SK-N-SH (cell line): ENCODE measurements at regions not wholly inside any gene's neighbourhood (a gene's known extent, or its start where the extent isn't known, plus 50 kb on each side); places are given as distances from the start of the nearest gene placed in this dataset.

Source experiments
- CTCF ChIA-PET: fragments of 300-600, 350-600 bp; formaldehyde crosslinking; extraction: SDS; loops from one replicate; lab custom pipeline; 2021; lab: Yijun Ruan, JAX
- POLR2A ChIA-PET: fragments of 350-600 bp; sonication (Branson Sonifier 250); formaldehyde crosslinking; extraction: SDS; loops from one replicate; lab custom pipeline; 2020; ENCODE audit warnings: antibody characterized with exemption, inconsistent platforms; lab: Yijun Ruan, JAX
- DNase-seq: peaks from one replicate; pipeline ENCODE4 v3.0.0; 2012
- H2AFZ ChIP-seq: fragments of 200-600 bp; sonication (generic); 2 replicates; pipeline ENCODE4 v1.8.1; 2016; ENCODE audit warnings: antibody characterized with exemption, mild to moderate bottlenecking, low read depth
- H3F3A ChIP-seq: fragments of 200-600 bp; sonication (generic); replicated peaks from 2 replicates; pipeline ENCODE3; 2016; ENCODE audit warnings: antibody characterized with exemption, mild to moderate bottlenecking; ENCODE audit not compliant: insufficient read depth
- H3K27ac ChIP-seq, 2 experiments: fragments of 200-500 bp in 1 of 2; fragments of 200-600 bp in 1 of 2; sonication (Bioruptor generic) in 1 of 2; sonication (generic), shearing (Covaris generic) in 1 of 2; 2 replicates each; pipeline versions ENCODE4 v1.5.1 to v1.6.1; 2014 to 2016; ENCODE audit warnings: low read depth in 2 of 2, inconsistent platforms in 1 of 2, low read length in 1 of 2, mild to moderate bottlenecking in 1 of 2, mixed read lengths in 1 of 2
- H3K27me3 ChIP-seq: fragments of 200-600 bp; sonication (generic), shearing (Covaris generic); 2 replicates; pipeline ENCODE4 v1.6.1; 2016; ENCODE audit warnings: mixed run types; ENCODE audit not compliant: insufficient read depth
- H3K36me3 ChIP-seq, 2 experiments: fragments of 200-500 bp in 1 of 2; fragments of 200-600 bp in 1 of 2; sonication (Bioruptor generic) in 1 of 2; sonication (generic) in 1 of 2; replicated peaks in 1 of 2; 2 replicates each; pipeline versions ENCODE3 to v1.5.1; 2014 to 2016; ENCODE audit warnings: low read length in 1 of 2, mild to moderate bottlenecking in 1 of 2; ENCODE audit not compliant: insufficient read depth in 2 of 2, control insufficient read depth in 1 of 2
- H3K4me1 ChIP-seq, 2 experiments: fragments of 200-500 bp in 1 of 2; fragments of 200-600 bp in 1 of 2; sonication (Bioruptor generic) in 1 of 2; sonication (generic), shearing (Covaris generic) in 1 of 2; 2 replicates each; pipeline versions ENCODE4 v1.5.1 to v1.6.1; 2014 to 2016; ENCODE audit warnings: low read depth in 1 of 2, low read length in 1 of 2, mixed run types in 1 of 2; ENCODE audit not compliant: insufficient read depth in 2 of 2, control insufficient read depth in 1 of 2
- H3K4me2 ChIP-seq: fragments of 200-600 bp; sonication (generic), shearing (Covaris generic); 2 replicates; pipeline ENCODE4 v1.6.1; 2017; ENCODE audit warnings: mixed run types
- H3K4me3 ChIP-seq, 2 experiments: fragments of 200-500 bp in 1 of 2; fragments of 200-600 bp in 1 of 2; sonication (Bioruptor generic) in 1 of 2; sonication (generic), shearing (Covaris generic) in 1 of 2; 2 replicates each; pipeline versions ENCODE4 v1.5.1 to v1.8.1; 2014 to 2016; ENCODE audit warnings: low read depth in 2 of 2, inconsistent platforms in 1 of 2, low read length in 1 of 2, mild to moderate bottlenecking in 1 of 2, mixed read lengths in 1 of 2, moderate library complexity in 1 of 2
- H3K79me2 ChIP-seq: fragments of 200-600 bp; sonication (generic); 2 replicates; pipeline ENCODE4 v1.8.1; 2017; ENCODE audit warnings: mild to moderate bottlenecking; ENCODE audit not compliant: insufficient read depth
- H3K9ac ChIP-seq: fragments of 200-600 bp; sonication (generic); 2 replicates; pipeline ENCODE4 v1.6.1; 2017; ENCODE audit warnings: mixed run types
- H3K9me2 ChIP-seq: fragments of 200-600 bp; sonication (generic); 2 replicates; pipeline ENCODE4 v1.6.1; 2017; ENCODE audit warnings: mixed run types
- H3K9me3 ChIP-seq: fragments of 200-600 bp; sonication (generic); 2 replicates; pipeline ENCODE4 v1.6.1; 2017; ENCODE audit warnings: mixed run types, mild to moderate bottlenecking, moderate library complexity
- H4K20me1 ChIP-seq: fragments of 200-600 bp; sonication (generic); 2 replicates; pipeline ENCODE4 v1.6.1; 2017; ENCODE audit warnings: mild to moderate bottlenecking, mixed run types; ENCODE audit not compliant: insufficient read depth
- EP300 ChIP-seq, 2 experiments: IDR thresholded peaks; 2 replicates each; pipeline versions ENCODE4 v1.4.0 to v1.6.1; 2012; ENCODE audit warnings: borderline replicate concordance in 1 of 2, low read depth in 1 of 2, low read length in 1 of 2
- FOSL2 ChIP-seq: IDR thresholded peaks from 2 replicates; pipeline ENCODE4 v1.4.0; 2012; ENCODE audit warnings: low read depth, mild to moderate bottlenecking, moderate library complexity, borderline replicate concordance
- FOXJ3 ChIP-seq: sonication (generic); formaldehyde crosslinking; IDR thresholded peaks from 2 replicates; pipeline ENCODE4 v1.5.1; 2020; ENCODE audit warnings: mild to moderate bottlenecking, missing genetic modification reagents
- FOXM1 ChIP-seq: IDR thresholded peaks from 2 replicates; pipeline ENCODE4 v1.4.0; 2012; ENCODE audit warnings: low read depth, mild to moderate bottlenecking
- GABPA ChIP-seq: IDR thresholded peaks from 2 replicates; pipeline ENCODE4 v1.4.0; 2012; ENCODE audit warnings: low read depth, mild to moderate bottlenecking
- JUND ChIP-seq: IDR thresholded peaks from 2 replicates; pipeline ENCODE4 v1.4.0; 2012
- MEF2A ChIP-seq: IDR thresholded peaks from 2 replicates; pipeline ENCODE4 v1.4.0; 2012; ENCODE audit warnings: low read depth, borderline replicate concordance
- MXI1 ChIP-seq: IDR thresholded peaks from 2 replicates; pipeline ENCODE4 v1.6.1; 2012; ENCODE audit warnings: mild to moderate bottlenecking, low read depth, low read length, improper control_type of control experiment
- POLR2AphosphoS5 ChIP-seq: IDR thresholded peaks from 2 replicates; pipeline ENCODE4 v1.6.1; 2012; ENCODE audit warnings: low read depth, low read length
- RCOR1 ChIP-seq: fragments of 150-350 bp; IDR thresholded peaks from 2 replicates; pipeline ENCODE4 v1.6.1; 2017; ENCODE audit warnings: antibody characterized with exemption, low read length
- RFX5 ChIP-seq: IDR thresholded peaks from 2 replicates; pipeline ENCODE4 v1.6.1; 2012; ENCODE audit warnings: mild to moderate bottlenecking, improper control_type of control experiment, low read length
- RXRA ChIP-seq: IDR thresholded peaks from 2 replicates; pipeline ENCODE4 v1.4.0; 2012; ENCODE audit warnings: low read depth, mild to moderate bottlenecking, borderline replicate concordance
- SIN3A ChIP-seq: IDR thresholded peaks from 2 replicates; pipeline ENCODE4 v1.6.1; 2012; ENCODE audit warnings: low read depth, mild to moderate bottlenecking, low read length, moderate library complexity, borderline replicate concordance
- SMC3 ChIP-seq: IDR thresholded peaks from 2 replicates; pipeline ENCODE4 v1.6.1; 2012; ENCODE audit warnings: low read depth, low read length, improper control_type of control experiment
- TCF12 ChIP-seq: IDR thresholded peaks from 2 replicates; pipeline ENCODE4 v1.4.0; 2012
- TEAD4 ChIP-seq: IDR thresholded peaks from 2 replicates; pipeline ENCODE4 v1.4.0; 2012; ENCODE audit warnings: mild to moderate bottlenecking, borderline replicate concordance; ENCODE audit not compliant: insufficient read depth
- YY1 ChIP-seq: IDR thresholded peaks from 2 replicates; pipeline ENCODE4 v1.4.0; 2012; ENCODE audit warnings: low read depth, mild to moderate bottlenecking
- WGBS: methylation state at CpG from one replicate; pipeline ENCODE4 v1.1.6; 2017; ENCODE audit warnings: low lambda C conversion rate; 5-methylcytosine and 5-hydroxymethylcytosine counted together
- TF ChIP-seq, protein P1 (sequence below): IDR thresholded peaks from 2 replicates; pipeline ENCODE4; 2012
- TF ChIP-seq, protein P2 (sequence below): IDR thresholded peaks from 2 replicates; pipeline ENCODE4 v1.4.0; 2012; ENCODE audit warnings: low read depth
- TF ChIP-seq, protein P3 (sequence below): IDR thresholded peaks from 2 replicates; pipeline ENCODE4 v1.4.0; 2012; ENCODE audit warnings: low read depth, borderline replicate concordance
- TF ChIP-seq, protein P4 (sequence below): IDR thresholded peaks from 2 replicates; pipeline ENCODE4 v1.6.1; 2012; ENCODE audit warnings: mild to moderate bottlenecking, low read depth, low read length, moderate library complexity
- TF ChIP-seq, protein P5 (sequence below): fragments of 150-350 bp; IDR thresholded peaks from 2 replicates; pipeline ENCODE4 v1.6.1; 2017; ENCODE audit warnings: antibody characterized with exemption, low read length, low read depth, borderline replicate concordance

DNA sequence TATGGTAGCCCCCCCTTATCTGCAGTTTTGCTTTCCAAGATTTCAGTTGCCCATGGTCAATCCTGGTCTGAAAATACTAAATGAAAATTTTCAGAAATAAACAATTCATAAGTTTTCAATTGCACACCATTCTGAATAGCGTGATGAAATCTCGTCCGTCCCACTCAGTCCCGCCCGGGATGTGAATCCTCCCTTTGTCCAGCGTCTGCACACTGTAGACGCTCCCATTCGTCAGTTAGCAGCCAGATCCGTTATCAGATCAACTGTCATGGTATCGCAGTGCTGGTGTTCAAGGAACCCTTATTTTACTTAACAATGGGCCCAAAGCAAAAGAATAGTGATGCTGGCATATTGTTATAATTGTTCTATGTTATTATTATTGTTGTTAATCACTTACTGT is 98.6 kb downstream of the TMEM215 start:
- DNase-seq = no peak
- Histone ChIP-seq H3K4me2 (no peak overlapping the region), H3F3A (no peaks in the 10 kb centered on the region), H3K4me1 (no peaks in the 10 kb centered on the region)
- TF ChIP-seq, protein P1, sequence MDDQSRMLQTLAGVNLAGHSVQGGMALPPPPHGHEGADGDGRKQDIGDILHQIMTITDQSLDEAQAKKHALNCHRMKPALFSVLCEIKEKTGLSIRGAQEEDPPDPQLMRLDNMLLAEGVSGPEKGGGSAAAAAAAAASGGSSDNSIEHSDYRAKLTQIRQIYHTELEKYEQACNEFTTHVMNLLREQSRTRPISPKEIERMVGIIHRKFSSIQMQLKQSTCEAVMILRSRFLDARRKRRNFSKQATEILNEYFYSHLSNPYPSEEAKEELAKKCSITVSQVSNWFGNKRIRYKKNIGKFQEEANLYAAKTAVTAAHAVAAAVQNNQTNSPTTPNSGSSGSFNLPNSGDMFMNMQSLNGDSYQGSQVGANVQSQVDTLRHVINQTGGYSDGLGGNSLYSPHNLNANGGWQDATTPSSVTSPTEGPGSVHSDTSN = no peak
- no peak for TF ChIP-seq RFX5
- no peak for TF ChIP-seq MXI1
- TF ChIP-seq RCOR1 = no peak
- no peak for TF ChIP-seq SMC3
- no peak for TF ChIP-seq SIN3A
- TF ChIP-seq FOXJ3 (CRISPR knock-in tag) = no peak
- TF ChIP-seq GABPA = no peak
- no peak for TF ChIP-seq FOSL2
- TF ChIP-seq EP300 (IDR thresholded peaks at IDR 0.05; ENCODE audit: borderline replicate concordance in 1 of 2, low read depth in 1 of 2, low read length in 1 of 2) = no peak
- no peak for TF ChIP-seq YY1
- no peak for TF ChIP-seq TCF12
- TF ChIP-seq, protein P2, sequence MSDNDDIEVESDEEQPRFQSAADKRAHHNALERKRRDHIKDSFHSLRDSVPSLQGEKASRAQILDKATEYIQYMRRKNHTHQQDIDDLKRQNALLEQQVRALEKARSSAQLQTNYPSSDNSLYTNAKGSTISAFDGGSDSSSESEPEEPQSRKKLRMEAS = no peak
- TF ChIP-seq MEF2A = no peak
- TF ChIP-seq FOXM1 = no peak
- no peak for TF ChIP-seq POLR2AphosphoS5
- TF ChIP-seq RXRA = no peak
- TF ChIP-seq TEAD4 = no peak
- TF ChIP-seq, all 33 proteins: peak for 0
- no peak overlapping the region for H3K27ac ChIP-seq
- ChIA-PET CTCF (no interaction called here), POLR2A (no interaction called here)
- H3K27me3 ChIP-seq = no peaks in the 10 kb centered on the region
- no peak overlapping the region for H2AFZ ChIP-seq
- no peaks in the 10 kb centered on the region for H4K20me1 ChIP-seq
- WGBS = 76% methylated on average over 10 of the region's 10 CpGs
- H3K9me2 ChIP-seq = no peaks in the 10 kb centered on the region
- no peak overlapping the region for H3K4me3 ChIP-seq
- no peaks in the 10 kb centered on the region for H3K36me3 ChIP-seq
- H3K9me3 ChIP-seq = no peaks in the 10 kb centered on the region
- no peaks in the 10 kb centered on the region for H3K79me2 ChIP-seq
- H3K9ac ChIP-seq = no peak overlapping the region

DNA sequence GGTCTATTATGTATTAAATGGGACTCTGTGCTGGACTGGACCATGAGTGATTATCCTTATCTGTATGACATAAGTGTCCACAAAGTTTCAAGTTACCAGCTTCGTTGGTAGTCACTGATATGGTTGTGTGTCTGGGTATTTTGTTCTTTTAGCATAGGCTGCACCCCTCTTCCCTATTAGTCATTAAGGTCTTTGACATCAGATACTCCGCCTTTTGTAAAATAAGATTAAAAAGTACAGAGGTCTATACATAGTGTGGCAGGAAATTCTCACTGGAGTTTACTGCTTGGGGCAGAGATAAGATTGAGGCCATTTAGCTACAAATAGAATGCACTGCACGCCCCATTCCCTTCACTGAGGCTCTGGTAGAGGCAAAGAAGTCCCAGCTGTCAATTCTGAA is 99.4 kb downstream of the TMEM215 start:
- no peak overlapping the region for H3K9ac ChIP-seq
- TF ChIP-seq JUND (no peak), POLR2AphosphoS5 (no peak), EP300 (IDR thresholded peaks at IDR 0.05; ENCODE audit: borderline replicate concordance in 1 of 2, low read depth in 1 of 2, low read length in 1 of 2) (no peak), GABPA (no peak), MEF2A (no peak), TCF12 (no peak), FOXM1 (no peak), RXRA (no peak)
- TF ChIP-seq, protein P3, sequence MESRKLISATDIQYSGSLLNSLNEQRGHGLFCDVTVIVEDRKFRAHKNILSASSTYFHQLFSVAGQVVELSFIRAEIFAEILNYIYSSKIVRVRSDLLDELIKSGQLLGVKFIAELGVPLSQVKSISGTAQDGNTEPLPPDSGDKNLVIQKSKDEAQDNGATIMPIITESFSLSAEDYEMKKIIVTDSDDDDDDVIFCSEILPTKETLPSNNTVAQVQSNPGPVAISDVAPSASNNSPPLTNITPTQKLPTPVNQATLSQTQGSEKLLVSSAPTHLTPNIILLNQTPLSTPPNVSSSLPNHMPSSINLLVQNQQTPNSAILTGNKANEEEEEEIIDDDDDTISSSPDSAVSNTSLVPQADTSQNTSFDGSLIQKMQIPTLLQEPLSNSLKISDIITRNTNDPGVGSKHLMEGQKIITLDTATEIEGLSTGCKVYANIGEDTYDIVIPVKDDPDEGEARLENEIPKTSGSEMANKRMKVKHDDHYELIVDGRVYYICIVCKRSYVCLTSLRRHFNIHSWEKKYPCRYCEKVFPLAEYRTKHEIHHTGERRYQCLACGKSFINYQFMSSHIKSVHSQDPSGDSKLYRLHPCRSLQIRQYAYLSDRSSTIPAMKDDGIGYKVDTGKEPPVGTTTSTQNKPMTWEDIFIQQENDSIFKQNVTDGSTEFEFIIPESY = no peak
- TF ChIP-seq, protein P4, sequence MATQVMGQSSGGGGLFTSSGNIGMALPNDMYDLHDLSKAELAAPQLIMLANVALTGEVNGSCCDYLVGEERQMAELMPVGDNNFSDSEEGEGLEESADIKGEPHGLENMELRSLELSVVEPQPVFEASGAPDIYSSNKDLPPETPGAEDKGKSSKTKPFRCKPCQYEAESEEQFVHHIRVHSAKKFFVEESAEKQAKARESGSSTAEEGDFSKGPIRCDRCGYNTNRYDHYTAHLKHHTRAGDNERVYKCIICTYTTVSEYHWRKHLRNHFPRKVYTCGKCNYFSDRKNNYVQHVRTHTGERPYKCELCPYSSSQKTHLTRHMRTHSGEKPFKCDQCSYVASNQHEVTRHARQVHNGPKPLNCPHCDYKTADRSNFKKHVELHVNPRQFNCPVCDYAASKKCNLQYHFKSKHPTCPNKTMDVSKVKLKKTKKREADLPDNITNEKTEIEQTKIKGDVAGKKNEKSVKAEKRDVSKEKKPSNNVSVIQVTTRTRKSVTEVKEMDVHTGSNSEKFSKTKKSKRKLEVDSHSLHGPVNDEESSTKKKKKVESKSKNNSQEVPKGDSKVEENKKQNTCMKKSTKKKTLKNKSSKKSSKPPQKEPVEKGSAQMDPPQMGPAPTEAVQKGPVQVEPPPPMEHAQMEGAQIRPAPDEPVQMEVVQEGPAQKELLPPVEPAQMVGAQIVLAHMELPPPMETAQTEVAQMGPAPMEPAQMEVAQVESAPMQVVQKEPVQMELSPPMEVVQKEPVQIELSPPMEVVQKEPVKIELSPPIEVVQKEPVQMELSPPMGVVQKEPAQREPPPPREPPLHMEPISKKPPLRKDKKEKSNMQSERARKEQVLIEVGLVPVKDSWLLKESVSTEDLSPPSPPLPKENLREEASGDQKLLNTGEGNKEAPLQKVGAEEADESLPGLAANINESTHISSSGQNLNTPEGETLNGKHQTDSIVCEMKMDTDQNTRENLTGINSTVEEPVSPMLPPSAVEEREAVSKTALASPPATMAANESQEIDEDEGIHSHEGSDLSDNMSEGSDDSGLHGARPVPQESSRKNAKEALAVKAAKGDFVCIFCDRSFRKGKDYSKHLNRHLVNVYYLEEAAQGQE = no peak
- TF ChIP-seq, protein P5, sequence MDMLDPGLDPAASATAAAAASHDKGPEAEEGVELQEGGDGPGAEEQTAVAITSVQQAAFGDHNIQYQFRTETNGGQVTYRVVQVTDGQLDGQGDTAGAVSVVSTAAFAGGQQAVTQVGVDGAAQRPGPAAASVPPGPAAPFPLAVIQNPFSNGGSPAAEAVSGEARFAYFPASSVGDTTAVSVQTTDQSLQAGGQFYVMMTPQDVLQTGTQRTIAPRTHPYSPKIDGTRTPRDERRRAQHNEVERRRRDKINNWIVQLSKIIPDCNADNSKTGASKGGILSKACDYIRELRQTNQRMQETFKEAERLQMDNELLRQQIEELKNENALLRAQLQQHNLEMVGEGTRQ = no peak
- POLR2A ChIA-PET = no interaction called here
- H3K9me3 ChIP-seq = no peaks in the 10 kb centered on the region
- no peaks in the 10 kb centered on the region for H3K27me3 ChIP-seq
- H4K20me1 ChIP-seq = no peaks in the 10 kb centered on the region
- H3K79me2 ChIP-seq = no peaks in the 10 kb centered on the region
- no peak overlapping the region for H3K27ac ChIP-seq
- H3F3A ChIP-seq = no peaks in the 10 kb centered on the region
- no peak overlapping the region for H2AFZ ChIP-seq
- DNase-seq = no peak
- H3K4me2 ChIP-seq = no peak overlapping the region
- H3K9me2 ChIP-seq = no peaks in the 10 kb centered on the region
- no peaks in the 10 kb centered on the region for H3K36me3 ChIP-seq
- no peak overlapping the region for H3K4me3 ChIP-seq
- CTCF ChIA-PET = no interaction called here
- no peaks in the 10 kb centered on the region for H3K4me1 ChIP-seq
- WGBS = 16% methylated on average over 3 of the region's 3 CpGs
